ENCODE measurements at regions not wholly inside any gene's neighbourhood (a gene's known extent, or its start where the extent isn't known, plus 50 kb on each side); places are given as distances from the start of the nearest gene placed in this dataset.

DNA sequence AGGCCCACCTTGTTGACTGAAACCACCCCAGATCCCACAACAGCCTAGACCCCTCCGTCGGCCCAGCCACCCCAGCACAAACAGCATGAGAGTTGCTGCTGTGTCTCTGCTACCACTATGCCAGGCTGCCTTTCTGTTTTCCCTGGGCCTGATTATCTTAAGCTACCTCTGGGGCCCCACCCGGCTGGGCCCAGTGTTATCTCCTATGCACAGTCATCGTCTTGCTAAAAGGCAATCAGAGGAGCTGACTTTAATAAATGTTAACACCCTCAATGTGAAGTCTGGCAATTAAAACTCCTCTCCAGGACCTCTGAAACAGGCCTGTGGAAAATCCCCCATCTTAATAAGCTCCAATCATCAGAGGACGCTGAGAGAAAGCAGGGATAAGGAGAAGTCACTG is 144.9 kb downstream of the FAM114A2 start:
- Mint-ChIP-seq H3K27ac (no peak overlapping the region), H3K4me3 (ENCODE audit: low read depth) (no peak overlapping the region), H3K9me3 (ENCODE audit: low read depth) (no peaks in the 10 kb centered on the region)

DNA sequence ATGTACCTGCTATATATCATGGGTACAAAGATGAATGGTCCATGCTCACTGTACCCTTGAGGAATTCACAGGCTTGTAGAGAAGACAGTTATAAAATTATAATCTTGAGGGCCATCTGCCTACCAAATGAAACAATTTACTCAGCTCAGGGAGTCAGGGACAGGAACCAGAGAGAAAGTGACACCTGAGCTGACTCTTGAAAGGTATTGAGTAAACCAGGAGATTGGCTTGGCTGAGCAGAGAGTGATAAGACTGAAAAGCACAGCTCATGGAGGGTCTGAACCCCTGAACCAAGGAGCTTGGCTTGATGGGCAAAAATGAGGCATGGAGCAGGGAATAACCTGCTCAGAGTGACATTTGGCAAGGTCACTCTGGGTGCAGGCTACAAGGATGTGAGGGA is 147.3 kb downstream of the FAM114A2 start:
- H3K4me1 Mint-ChIP-seq (ENCODE audit: low read depth) = no peaks in the 10 kb centered on the region
- no peak overlapping the region for H3K4me3 Mint-ChIP-seq (ENCODE audit: low read depth)
- no peaks in the 10 kb centered on the region for H3K36me3 Mint-ChIP-seq (ENCODE audit: insufficient read depth)
- peaks cover 6% of the 10 kb centered on the region for H3K27me3 Mint-ChIP-seq
- no peak for TF ChIP-seq CTCF (IDR thresholded peaks at IDR 0.05; ENCODE audit: unreplicated experiment)
- no peak overlapping the region for H3K27ac Mint-ChIP-seq
- no peaks in the 10 kb centered on the region for H3K9me3 Mint-ChIP-seq (ENCODE audit: low read depth)
- DNase-seq (ENCODE audit: low spot score, unreplicated experiment) = no peak

More for the DNA sequence above, 144.9 kb downstream of the FAM114A2 start:
- Mint-ChIP-seq H3K27me3 (peaks cover 9% of the 10 kb centered on the region), H3K36me3 (ENCODE audit: insufficient read depth) (no peaks in the 10 kb centered on the region), H3K4me1 (ENCODE audit: low read depth) (no peaks in the 10 kb centered on the region)
- no peak for DNase-seq (ENCODE audit: low spot score, unreplicated experiment)
- TF ChIP-seq CTCF (IDR thresholded peaks at IDR 0.05; ENCODE audit: unreplicated experiment) = no peak

DNA sequence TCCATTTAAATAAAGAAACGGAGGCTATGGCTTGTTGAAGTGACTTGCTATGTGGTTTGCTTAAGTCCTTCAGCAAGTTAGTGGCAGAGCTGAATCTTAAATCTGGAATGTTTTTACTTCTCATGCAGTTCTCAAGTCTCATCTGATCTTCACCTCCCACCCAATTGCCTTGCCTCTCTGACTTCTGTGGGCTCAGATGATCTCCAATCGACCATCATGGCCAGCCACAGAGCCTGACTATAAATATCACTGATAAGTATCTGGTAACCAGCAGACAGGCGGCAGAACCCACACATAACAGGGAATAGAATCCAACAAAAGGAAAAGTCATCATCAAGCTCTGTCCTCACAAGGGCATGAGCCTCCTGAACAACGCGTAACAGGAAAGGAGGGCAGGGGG is 149.9 kb downstream of the FAM114A2 start:
- H3K9me3 Mint-ChIP-seq (ENCODE audit: low read depth) = no peaks in the 10 kb centered on the region
- no peak overlapping the region for H3K4me3 Mint-ChIP-seq (ENCODE audit: low read depth)
- no peak for DNase-seq (ENCODE audit: low spot score, unreplicated experiment)
- no peaks in the 10 kb centered on the region for H3K27me3 Mint-ChIP-seq
- H3K27ac Mint-ChIP-seq = no peak overlapping the region
- H3K36me3 Mint-ChIP-seq (ENCODE audit: insufficient read depth) = no peaks in the 10 kb centered on the region
- TF ChIP-seq CTCF (IDR thresholded peaks at IDR 0.05; ENCODE audit: unreplicated experiment) = no peak
- no peaks in the 10 kb centered on the region for H3K4me1 Mint-ChIP-seq (ENCODE audit: low read depth)

DNA sequence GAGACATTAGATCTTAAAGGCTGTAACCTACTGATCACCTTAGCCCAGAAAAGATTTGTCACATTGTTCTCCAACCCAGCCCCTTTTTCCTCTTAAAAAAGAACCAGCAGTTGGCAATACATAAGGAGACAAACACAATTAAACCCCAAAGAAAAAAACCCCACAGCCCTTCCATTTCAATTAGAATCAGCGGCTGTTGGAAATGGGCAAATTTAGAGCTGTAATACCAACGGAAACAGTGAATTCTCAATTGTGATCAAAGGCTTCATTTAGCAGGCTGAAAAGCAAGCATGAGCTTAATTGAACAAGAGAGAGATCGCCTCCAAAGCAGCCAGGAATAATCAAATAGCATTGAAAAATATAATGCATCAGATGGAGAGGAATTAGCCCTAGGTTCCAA is 153.6 kb downstream of the FAM114A2 start:
- Mint-ChIP-seq H3K9me3 (ENCODE audit: low read depth) (no peaks in the 10 kb centered on the region), H3K36me3 (ENCODE audit: insufficient read depth) (no peaks in the 10 kb centered on the region), H3K27ac (no peak overlapping the region), H3K4me3 (ENCODE audit: low read depth) (no peak overlapping the region), H3K27me3 (no peaks in the 10 kb centered on the region), H3K4me1 (ENCODE audit: low read depth) (no peaks in the 10 kb centered on the region)
- TF ChIP-seq CTCF (IDR thresholded peaks at IDR 0.05; ENCODE audit: unreplicated experiment) = no peak
- no peak for DNase-seq (ENCODE audit: low spot score, unreplicated experiment)

DNA sequence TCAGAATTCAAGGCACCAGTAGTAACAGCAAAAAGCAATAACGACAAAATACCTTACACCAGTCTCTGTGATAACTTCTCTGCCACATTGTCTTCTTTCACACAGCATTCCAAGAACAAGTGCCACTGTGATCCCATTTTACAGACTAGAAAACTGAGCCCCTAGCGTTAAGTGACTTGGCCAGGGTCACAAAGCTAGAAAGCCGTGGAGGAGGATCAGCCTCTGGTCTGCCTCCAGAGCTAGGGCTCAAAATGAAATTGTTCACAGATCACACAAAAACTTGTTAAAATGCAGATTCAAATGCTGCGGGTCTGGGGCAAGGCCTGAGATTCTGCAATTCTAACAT is 154.1 kb downstream of the FAM114A2 start:
- H3K9me3 Mint-ChIP-seq (ENCODE audit: low read depth) = no peaks in the 10 kb centered on the region
- H3K27me3 Mint-ChIP-seq = no peaks in the 10 kb centered on the region
- H3K4me3 Mint-ChIP-seq (ENCODE audit: low read depth) = no peak overlapping the region
- no peak for TF ChIP-seq CTCF (IDR thresholded peaks at IDR 0.05; ENCODE audit: unreplicated experiment)
- no peak overlapping the region for H3K27ac Mint-ChIP-seq
- no peaks in the 10 kb centered on the region for H3K4me1 Mint-ChIP-seq (ENCODE audit: low read depth)
- H3K36me3 Mint-ChIP-seq (ENCODE audit: insufficient read depth) = no peaks in the 10 kb centered on the region
- DNase-seq (ENCODE audit: low spot score, unreplicated experiment) = no peak

Data from progenitor cell of endocrine pancreas (in vitro differentiated cells).